B cell (primary cell): ENCODE measurements at regions not wholly inside any gene's neighbourhood (a gene's known extent, or its start where the extent isn't known, plus 50 kb on each side); places are given as distances from the start of the nearest gene placed in this dataset.

Experiments
- ATAC-seq: fragments of 200-7000 bp; cut with Tn5 transposase; one replicate; pipeline ENCODE4 v1.10.0; 2021; ENCODE audit warnings: low read depth, mild to moderate bottlenecking, moderate number of reproducible peaks, moderate library complexity
- CTCF ChIA-PET: fragments of 350-600 bp; sonication (Branson Sonifier 250); formaldehyde crosslinking; loops from one replicate; lab custom pipeline; 2021; ENCODE audit warnings: antibody characterized with exemption, inconsistent platforms; lab: Charles Lee
- POLR2A ChIA-PET: fragments of 350-600 bp; sonication (Branson Sonifier 250); formaldehyde crosslinking; loops from one replicate; lab custom pipeline; 2021; ENCODE audit warnings: antibody characterized with exemption; lab: Charles Lee
- DNase-seq: peaks from one replicate; pipeline ENCODE4 v3.0.0; 2013
- H2AFZ ChIP-seq: 2 replicates; pipeline ENCODE4 v1.6.1; 2012; ENCODE audit warnings: mild to moderate bottlenecking, low read depth, low read length; ENCODE audit not compliant: insufficient read depth, poor library complexity, severe bottlenecking
- H3K27ac ChIP-seq, 2 donors: 1 replicate in 1 of 2; 2 replicates in 1 of 2; pipeline ENCODE4 v1.5.1; 2012 to 2013; ENCODE audit warnings: low read length in 2 of 2, mild to moderate bottlenecking in 2 of 2, moderate library complexity in 1 of 2
- H3K27me3 ChIP-seq, 4 experiments: fragments of 200-600 bp in 1 of 4; sonication (generic) in 1 of 4; replicated peaks in 1 of 4; 1 replicate in 2 of 4; 2 replicates in 2 of 4; pipeline versions ENCODE4 v1.6.1 to v1.7.0; 2013 to 2016; ENCODE audit warnings: low read length in 3 of 4, mild to moderate bottlenecking in 2 of 4, mixed read lengths in 1 of 4, moderate library complexity in 1 of 4; ENCODE audit not compliant: insufficient read depth in 4 of 4, control insufficient read depth in 3 of 4; ENCODE audit errors: control extremely low read depth in 1 of 4
- H3K36me3 ChIP-seq, 2 experiments: replicated peaks in 1 of 2; 1 replicate in 1 of 2; 2 replicates in 1 of 2; pipeline versions ENCODE4 v1.6.1 to v1.7.1; 2013; ENCODE audit warnings: low read length in 1 of 2; ENCODE audit not compliant: insufficient read depth in 2 of 2, control insufficient read depth in 1 of 2; ENCODE audit errors: control extremely low read depth in 1 of 2, extremely low read depth in 1 of 2
- H3K4me1 ChIP-seq, 2 donors: fragments of 200-600 bp in 1 of 2; sonication (generic) in 1 of 2; 1 replicate in 1 of 2; 2 replicates in 1 of 2; pipeline versions ENCODE4 v1.5.1 to v1.6.1; 2013 to 2017; ENCODE audit warnings: low read length in 2 of 2; ENCODE audit not compliant: control insufficient read depth in 2 of 2, insufficient read depth in 2 of 2
- H3K4me2 ChIP-seq: replicated peaks from 2 replicates; pipeline ENCODE3; 2012; ENCODE audit warnings: mild to moderate bottlenecking, low read depth, low read length; ENCODE audit not compliant: poor library complexity, severe bottlenecking
- H3K4me3 ChIP-seq, 5 experiments: fragments of 200-600 bp in 1 of 5; sonication (generic) in 1 of 5; 1 replicate in 3 of 5; 2 replicates in 2 of 5; pipeline versions ENCODE4 v1.5.1 to v1.7.0; 2011 to 2016; ENCODE audit warnings: low read length in 4 of 5, mild to moderate bottlenecking in 4 of 5, low read depth in 2 of 5, control low read depth in 1 of 5, moderate library complexity in 1 of 5; ENCODE audit not compliant: insufficient read depth in 1 of 5; ENCODE audit errors: control extremely low read depth in 1 of 5, extremely low read depth in 1 of 5
- H3K79me2 ChIP-seq: fragments of 200-600 bp; sonication (generic); one replicate; pipeline ENCODE4 v1.6.0; 2016; ENCODE audit warnings: low read length; ENCODE audit not compliant: control insufficient read depth, insufficient read depth
- H3K9ac ChIP-seq: fragments of 200-600 bp; sonication (generic); 2 replicates; pipeline ENCODE4 v1.6.1; 2017; ENCODE audit warnings: mild to moderate bottlenecking, low read length, moderate library complexity
- H3K9me3 ChIP-seq, 3 donors: one replicate each; pipeline versions ENCODE4 v1.6.1 to v1.7.1; 2013; ENCODE audit warnings: low read length in 2 of 3; ENCODE audit not compliant: control insufficient read depth in 2 of 3, insufficient read depth in 1 of 3; ENCODE audit errors: control extremely low read depth in 1 of 3
- H4K20me1 ChIP-seq: 2 replicates; pipeline ENCODE4 v1.6.0; 2012; ENCODE audit warnings: mild to moderate bottlenecking, low read length; ENCODE audit not compliant: insufficient read depth, control insufficient read depth, poor library complexity, severe bottlenecking
- H3K27ac Mint-ChIP-seq: one replicate; pipeline ENCODE4 v1.8.0; 2021; ENCODE audit warnings: mixed read lengths
- H3K27me3 Mint-ChIP-seq: one replicate; pipeline ENCODE4 v1.8.0; 2021; ENCODE audit warnings: mixed read lengths
- H3K4me1 Mint-ChIP-seq: one replicate; pipeline ENCODE4 v1.8.0; 2021; ENCODE audit warnings: mixed read lengths
- H3K4me3 Mint-ChIP-seq: one replicate; pipeline ENCODE4 v1.8.0; 2021; ENCODE audit warnings: mixed read lengths
- H3K9me3 Mint-ChIP-seq: one replicate; pipeline ENCODE4 v1.8.0; 2022; ENCODE audit warnings: mixed read lengths; ENCODE audit not compliant: insufficient read depth
- CTCF ChIP-seq: fragments of 200-600 bp; IDR thresholded peaks from one replicate; pipeline ENCODE4 v1.8.0; 2022; ENCODE audit warnings: antibody characterized with exemption, mild to moderate bottlenecking
- EZH2 ChIP-seq: IDR thresholded peaks from 2 replicates; pipeline ENCODE4 v1.6.1; 2012; ENCODE audit warnings: borderline replicate concordance, low read depth, mild to moderate bottlenecking, moderate library complexity, low read length; ENCODE audit not compliant: insufficient read depth, poor library complexity, severe bottlenecking
- WGBS: methylation state at CpG from one replicate; pipeline ENCODE4 v1.1.5; 2013; ENCODE audit warnings: missing lambda C conversion rate; ENCODE audit not compliant: insufficient coverage; 5-methylcytosine and 5-hydroxymethylcytosine counted together
- intact Hi-C: fragments of 100-400 bp; cut with micrococcal nuclease; formaldehyde crosslinking; loops from one replicate; pipeline ENCODE4 v1.10.0; 2022

GRCh38 chr20:10855778-10856177 is 182.0 kb upstream of the JAG1 start:
- H3K9ac ChIP-seq = no peak overlapping the region
- H3K9me3 ChIP-seq = no peaks in the 10 kb centered on the region
- H3K4me2 ChIP-seq = no peak overlapping the region
- H3K27ac ChIP-seq = no peak overlapping the region
- no peaks in the 10 kb centered on the region for H3K36me3 ChIP-seq
- Mint-ChIP-seq H3K9me3 (no peaks in the 10 kb centered on the region), H3K4me3 (no peak overlapping the region), H3K27ac (no peak overlapping the region), H3K4me1 (no peaks in the 10 kb centered on the region), H3K27me3 (no peaks in the 10 kb centered on the region)
- ChIA-PET POLR2A (no interaction called here), CTCF (no interaction called here)
- TF ChIP-seq CTCF (no peak), EZH2 (no peak)
- H3K79me2 ChIP-seq = no peaks in the 10 kb centered on the region
- ATAC-seq (no peak), DNase-seq (no peak)
- H3K27me3 ChIP-seq = no peaks in the 10 kb centered on the region
- no peak overlapping the region for H2AFZ ChIP-seq
- intact Hi-C loops = no loop called here
- H3K4me3 ChIP-seq = no peak overlapping the region
- no peaks in the 10 kb centered on the region for H4K20me1 ChIP-seq
- no peaks in the 10 kb centered on the region for H3K4me1 ChIP-seq

GRCh38 chr20:10856237-10857015 is 182.6 kb upstream of the JAG1 start:
- no peak overlapping the region for H3K4me3 ChIP-seq
- no peak for ATAC-seq
- Mint-ChIP-seq H3K4me1 (no peaks in the 10 kb centered on the region), H3K9me3 (no peaks in the 10 kb centered on the region), H3K27ac (no peak overlapping the region), H3K27me3 (no peaks in the 10 kb centered on the region), H3K4me3 (no peak overlapping the region)
- TF ChIP-seq CTCF = no peak
- no peak for TF ChIP-seq EZH2
- H3K27me3 ChIP-seq = no peaks in the 10 kb centered on the region
- H3K36me3 ChIP-seq = no peaks in the 10 kb centered on the region
- H3K79me2 ChIP-seq = no peaks in the 10 kb centered on the region
- H3K9ac ChIP-seq = no peak overlapping the region
- H2AFZ ChIP-seq = no peak overlapping the region
- no peaks in the 10 kb centered on the region for H4K20me1 ChIP-seq
- H3K4me1 ChIP-seq = no peaks in the 10 kb centered on the region
- CTCF ChIA-PET = no interaction called here
- no peak for DNase-seq
- H3K9me3 ChIP-seq = no peaks in the 10 kb centered on the region
- no peak overlapping the region for H3K4me2 ChIP-seq
- POLR2A ChIA-PET = no interaction called here
- H3K27ac ChIP-seq = no peak overlapping the region
- intact Hi-C loops = no loop called here
- no CpG with 5 or more reads among the region's 1 CpG for WGBS
